HG02884 (cell line): ENCODE measurements at regions not wholly inside any gene's neighbourhood (a gene's known extent, or its start where the extent isn't known, plus 50 kb on each side); places are given as distances from the start of the nearest gene placed in this dataset.

Source experiments
- ATAC-seq: cut with Tn5 transposase; IDR thresholded peaks from one replicate; pipeline ENCODE4 v1.9.1; 2021; ENCODE audit warnings: mild to moderate bottlenecking, moderate library complexity; ENCODE audit not compliant: unreplicated experiment

GRCh38 chr2:59312967-59313940 lies 1072.1 kb upstream of the FANCL start:
- ATAC-seq: no peak

- no peak for ATAC-seq
Observed at GRCh38 chr2:59312029-59312428, 1070.9 kb upstream of the FANCL start.

- ATAC-seq: no peak
Observed at GRCh38 chr2:59308108-59308507, 1067.0 kb upstream of the FANCL start.

- no peak for ATAC-seq
Observed at GRCh38 chr2:59307196-59307595, 1066.1 kb upstream of the FANCL start.

GRCh38 chr2:59303272-59303671 lies 1062.1 kb upstream of the FANCL start:
- no peak for ATAC-seq

GRCh38 chr2:59302683-59303082 lies 1061.6 kb upstream of the FANCL start:
- no peak for ATAC-seq

GRCh38 chr2:59301466-59302402 lies 1060.6 kb upstream of the FANCL start:
- peak; percentile 74 for ATAC-seq

GRCh38 chr2:59297816-59298215 lies 1056.7 kb upstream of the FANCL start:
- no peak for ATAC-seq

GRCh38 chr2:59296279-59296678 lies 1055.2 kb upstream of the FANCL start:
- ATAC-seq: no peak

GRCh38 chr2:59295524-59296162 lies 1054.5 kb upstream of the FANCL start:
- no peak for ATAC-seq

- ATAC-seq: no peak
Observed at GRCh38 chr2:59288771-59289170, 1047.6 kb upstream of the FANCL start.

GRCh38 chr2:59282374-59283057 lies 1041.4 kb upstream of the FANCL start:
- no peak for ATAC-seq

- no peak for ATAC-seq
Observed at GRCh38 chr2:59277671-59278070, 1036.5 kb upstream of the FANCL start.

GRCh38 chr2:59276917-59277316 lies 1035.8 kb upstream of the FANCL start:
- no peak for ATAC-seq

- peak; percentile 72 for ATAC-seq
Observed at GRCh38 chr2:59276033-59276432, 1034.9 kb upstream of the FANCL start.

GRCh38 chr2:59266453-59266852 lies 1025.3 kb upstream of the FANCL start:
- ATAC-seq: no peak

GRCh38 chr2:59259913-59260312 lies 1018.8 kb upstream of the FANCL start:
- ATAC-seq: no peak

GRCh38 chr2:59256290-59256689 lies 1015.2 kb upstream of the FANCL start:
- no peak for ATAC-seq

GRCh38 chr2:59254279-59254678 lies 1013.2 kb upstream of the FANCL start:
- no peak for ATAC-seq

GRCh38 chr2:59250307-59250677 lies 1009.2 kb upstream of the FANCL start:
- ATAC-seq: no peak
